ENCODE measurements at regions not wholly inside any gene's neighbourhood (a gene's known extent, or its start where the extent isn't known, plus 50 kb on each side); places are given as distances from the start of the nearest gene placed in this dataset.

- no peak for TF ChIP-seq HMGXB4 (CRISPR knock-in tag; IDR thresholded peaks at IDR 0.05)
- TF ChIP-seq STAT6 (CRISPR knock-in tag; conservative IDR thresholded peaks at IDR 0.05; ENCODE audit: low read depth) = no peak
- no peak for TF ChIP-seq FOXP4 (CRISPR knock-in tag; IDR thresholded peaks at IDR 0.05)
- no peak for TF ChIP-seq CREM (CRISPR knock-in tag; IDR thresholded peaks at IDR 0.05)
- no peak for TF ChIP-seq MXD4 (CRISPR knock-in tag; IDR thresholded peaks at IDR 0.05; ENCODE audit: borderline replicate concordance)
- TF ChIP-seq FOXK1 (CRISPR knock-in tag; IDR thresholded peaks at IDR 0.05) = no peak
- no peak for TF ChIP-seq ZNF423 (CRISPR knock-in tag; IDR thresholded peaks at IDR 0.05)
- TF ChIP-seq MLX (CRISPR knock-in tag; IDR thresholded peaks at IDR 0.05) = no peak
- no peak for TF ChIP-seq ETV6 (CRISPR knock-in tag; IDR thresholded peaks at IDR 0.05)
- H3K27ac Mint-ChIP-seq = no peak overlapping the region
- ChIA-PET POLR2A (no interaction called here), CTCF (no interaction called here)
- ATAC-seq (no peak), DNase-seq (ENCODE audit: low spot score) (no peak)
- 0 out of 2 replicates have a peak, but pooled peaks cover 2% of the 10 kb centered on the region for H3K9me3 Mint-ChIP-seq
- no peaks in the 10 kb centered on the region for H3K36me3 Mint-ChIP-seq
- H3K27me3 Mint-ChIP-seq (ENCODE audit: low read depth) = no peaks in the 10 kb centered on the region
- H3K4me3 Mint-ChIP-seq = no peak overlapping the region
- H3K4me1 Mint-ChIP-seq = peaks cover 7% of the 10 kb centered on the region; the same call in 1 of the 2 replicates
Observed at GRCh38 chr10:107829161-107829560, 664.7 kb upstream of the SORCS1 start.

- CTCF ChIA-PET = interaction anchor here (1.2 kb wide), 1 partner anchor 378 kb away, joined by 3 read pairs; no protein-coding TSS in a partner anchor
- no peak overlapping the region for H3K27ac Mint-ChIP-seq
- ATAC-seq = no peak
- H3K9me3 Mint-ChIP-seq = peaks cover 12% of the 10 kb centered on the region
- no peaks in the 10 kb centered on the region for H3K36me3 Mint-ChIP-seq
- no peak overlapping the region for H3K4me3 Mint-ChIP-seq
- H3K27me3 Mint-ChIP-seq (ENCODE audit: low read depth) = no peaks in the 10 kb centered on the region
- no peak for DNase-seq (ENCODE audit: low spot score)
- no peak for TF ChIP-seq ATF1 (CRISPR knock-in tag; IDR thresholded peaks at IDR 0.05)
- no peak for TF ChIP-seq ZNF232 (CRISPR knock-in tag; IDR thresholded peaks at IDR 0.05)
- no peak for TF ChIP-seq PRDM15 (CRISPR knock-in tag; IDR thresholded peaks at IDR 0.05)
- no peak for TF ChIP-seq GRHL2 (CRISPR knock-in tag; IDR thresholded peaks at IDR 0.05; ENCODE audit: insufficient replicate concordance, severe bottlenecking)
- no peak for TF ChIP-seq ZNF281 (CRISPR knock-in tag; IDR thresholded peaks at IDR 0.05)
- TF ChIP-seq FOXJ3 (CRISPR knock-in tag; IDR thresholded peaks at IDR 0.05; ENCODE audit: borderline replicate concordance) = no peak
- TF ChIP-seq ZMAT4 (CRISPR knock-in tag; IDR thresholded peaks at IDR 0.05) = no peak
- POLR2A ChIA-PET = no interaction called here
- peaks cover 15% of the 10 kb centered on the region for H3K4me1 Mint-ChIP-seq
Observed at GRCh38 chr10:107826171-107826570, 661.7 kb upstream of the SORCS1 start.

Data from WTC11 (cell line).